Skeletal muscle satellite cell (primary cell): ENCODE measurements at regions not wholly inside any gene's neighbourhood (a gene's known extent, or its start where the extent isn't known, plus 50 kb on each side); places are given as distances from the start of the nearest gene placed in this dataset.
A peak's percentile ranks its signal among the peaks of the same experiment; 100 is the strongest.

Source experiments
- H3K27me3 ChIP-seq: 2 replicates; pipeline ENCODE4 v1.7.0; 2013; ENCODE audit warnings: low read length; ENCODE audit not compliant: control insufficient read depth, insufficient read depth
- H3K36me3 ChIP-seq: 2 replicates; pipeline ENCODE4 v1.7.0; 2013; ENCODE audit warnings: mild to moderate bottlenecking, control low read depth, low read length; ENCODE audit not compliant: insufficient read depth
- H3K4me1 ChIP-seq: 2 replicates; pipeline ENCODE4 v1.7.0; 2013; ENCODE audit warnings: low read length; ENCODE audit not compliant: control insufficient read depth, insufficient read depth
- H3K4me2 ChIP-seq: 2 replicates; pipeline ENCODE4 v1.7.0; 2013; ENCODE audit warnings: mild to moderate bottlenecking, low read length
- H3K4me3 ChIP-seq: 2 replicates; pipeline ENCODE4 v1.7.0; 2013; ENCODE audit warnings: low read length
- H3K9ac ChIP-seq: 2 replicates; pipeline ENCODE4 v1.7.0; 2013; ENCODE audit warnings: mild to moderate bottlenecking, low read depth, low read length, moderate library complexity
- H3K9me3 ChIP-seq: replicated peaks from 2 replicates; pipeline ENCODE4 v1.7.0; 2013; ENCODE audit warnings: mild to moderate bottlenecking, control low read depth, low read length

GRCh38 chr9:96040591-96041461, 165.3 kb downstream of the ERCC6L2 start:
- H3K4me2 ChIP-seq = no peak overlapping the region
- H3K9ac ChIP-seq = no peak overlapping the region
- H3K36me3 ChIP-seq = no peaks in the 10 kb centered on the region
- peaks cover 3% of the 10 kb centered on the region for H3K9me3 ChIP-seq
- no peak overlapping the region for H3K4me3 ChIP-seq
- no peaks in the 10 kb centered on the region for H3K4me1 ChIP-seq
- peaks cover 6% of the 10 kb centered on the region for H3K27me3 ChIP-seq

GRCh38 chr9:96038914-96039313, 163.4 kb downstream of the ERCC6L2 start:
- no peak overlapping the region for H3K9ac ChIP-seq
- peaks cover 3% of the 10 kb centered on the region for H3K9me3 ChIP-seq
- H3K36me3 ChIP-seq = no peaks in the 10 kb centered on the region
- peaks cover 4% of the 10 kb centered on the region for H3K27me3 ChIP-seq
- H3K4me3 ChIP-seq = no peak overlapping the region
- no peak overlapping the region for H3K4me2 ChIP-seq
- H3K4me1 ChIP-seq = no peaks in the 10 kb centered on the region

GRCh38 chr9:96038271-96038670, 162.8 kb downstream of the ERCC6L2 start:
- Histone ChIP-seq H3K9me3 (peaks cover 3% of the 10 kb centered on the region), H3K4me2 (no peak overlapping the region), H3K4me1 (no peaks in the 10 kb centered on the region), H3K4me3 (no peak overlapping the region), H3K36me3 (no peaks in the 10 kb centered on the region), H3K9ac (no peak overlapping the region), H3K27me3 (no peaks in the 10 kb centered on the region)

- H3K4me1 ChIP-seq = no peaks in the 10 kb centered on the region
- peaks cover 3% of the 10 kb centered on the region for H3K9me3 ChIP-seq
- no peaks in the 10 kb centered on the region for H3K27me3 ChIP-seq
- H3K9ac ChIP-seq = no peak overlapping the region
- no peaks in the 10 kb centered on the region for H3K36me3 ChIP-seq
- H3K4me2 ChIP-seq = no peak overlapping the region
- no peak overlapping the region for H3K4me3 ChIP-seq
Measured at GRCh38 chr9:96034553-96035122, 159.1 kb downstream of the ERCC6L2 start.

GRCh38 chr9:96033896-96034295, 158.4 kb downstream of the ERCC6L2 start:
- H3K4me1 ChIP-seq = no peaks in the 10 kb centered on the region
- no peaks in the 10 kb centered on the region for H3K27me3 ChIP-seq
- H3K4me2 ChIP-seq = no peak overlapping the region
- no peaks in the 10 kb centered on the region for H3K36me3 ChIP-seq
- H3K4me3 ChIP-seq = no peak overlapping the region
- no peak overlapping the region for H3K9ac ChIP-seq
- H3K9me3 ChIP-seq = no peaks in the 10 kb centered on the region

- Histone ChIP-seq H3K9ac (no peak overlapping the region), H3K27me3 (peaks cover 18% of the 10 kb centered on the region), H3K9me3 (no peaks in the 10 kb centered on the region), H3K4me1 (peaks cover 5% of the 10 kb centered on the region), H3K36me3 (no peaks in the 10 kb centered on the region), H3K4me2 (no peak overlapping the region), H3K4me3 (no peak overlapping the region)
Measured at GRCh38 chr9:96031916-96032534, 156.5 kb downstream of the ERCC6L2 start.

GRCh38 chr9:96031366-96031824, 155.9 kb downstream of the ERCC6L2 start:
- no peaks in the 10 kb centered on the region for H3K36me3 ChIP-seq
- no peaks in the 10 kb centered on the region for H3K9me3 ChIP-seq
- no peak overlapping the region for H3K4me3 ChIP-seq
- peaks cover 19% of the 10 kb centered on the region for H3K27me3 ChIP-seq
- H3K4me2 ChIP-seq = no peak overlapping the region
- no peak overlapping the region for H3K9ac ChIP-seq
- H3K4me1 ChIP-seq = peaks cover 5% of the 10 kb centered on the region

GRCh38 chr9:96029722-96030530, 154.4 kb downstream of the ERCC6L2 start:
- Histone ChIP-seq H3K27me3 (peaks cover 28% of the 10 kb centered on the region), H3K36me3 (no peaks in the 10 kb centered on the region), H3K4me2 (no peak overlapping the region), H3K9me3 (no peaks in the 10 kb centered on the region), H3K9ac (no peak overlapping the region), H3K4me1 (peaks cover 5% of the 10 kb centered on the region), H3K4me3 (no peak overlapping the region)

- Histone ChIP-seq H3K4me3 (no peak overlapping the region), H3K36me3 (no peaks in the 10 kb centered on the region), H3K27me3 (peaks cover 52% of the 10 kb centered on the region), H3K9me3 (no peaks in the 10 kb centered on the region), H3K4me2 (peak overlapping the region; percentile 61), H3K4me1 (peaks cover 5% of the 10 kb centered on the region), H3K9ac (no peak overlapping the region)
Measured at GRCh38 chr9:96027251-96028131, 152.0 kb downstream of the ERCC6L2 start.

- no peak overlapping the region for H3K4me3 ChIP-seq
- H3K9me3 ChIP-seq = no peaks in the 10 kb centered on the region
- H3K4me1 ChIP-seq = peaks cover 9% of the 10 kb centered on the region
- H3K27me3 ChIP-seq = peaks cover 59% of the 10 kb centered on the region
- no peaks in the 10 kb centered on the region for H3K36me3 ChIP-seq
- no peak overlapping the region for H3K4me2 ChIP-seq
- no peak overlapping the region for H3K9ac ChIP-seq
Measured at GRCh38 chr9:96026655-96027213, 151.2 kb downstream of the ERCC6L2 start.
